Loucy (cell line): ENCODE measurements at regions not wholly inside any gene's neighbourhood (a gene's known extent, or its start where the extent isn't known, plus 50 kb on each side); places are given as distances from the start of the nearest gene placed in this dataset.

Experiments used
- EZH2phosphoT487 ChIP-seq: fragments of 200-600 bp; IDR thresholded peaks from 2 replicates; pipeline ENCODE4 v1.6.1; 2018; ENCODE audit warnings: antibody characterized with exemption, mild to moderate bottlenecking, moderate library complexity, borderline replicate concordance
- TF ChIP-seq, protein P1 (sequence below): fragments of 200-600 bp; sonication (generic); conservative IDR thresholded peaks from 2 replicates; pipeline ENCODE4 v1.5.1; 2014; ENCODE audit warnings: mild to moderate bottlenecking, antibody characterized with exemption, low read length

DNA sequence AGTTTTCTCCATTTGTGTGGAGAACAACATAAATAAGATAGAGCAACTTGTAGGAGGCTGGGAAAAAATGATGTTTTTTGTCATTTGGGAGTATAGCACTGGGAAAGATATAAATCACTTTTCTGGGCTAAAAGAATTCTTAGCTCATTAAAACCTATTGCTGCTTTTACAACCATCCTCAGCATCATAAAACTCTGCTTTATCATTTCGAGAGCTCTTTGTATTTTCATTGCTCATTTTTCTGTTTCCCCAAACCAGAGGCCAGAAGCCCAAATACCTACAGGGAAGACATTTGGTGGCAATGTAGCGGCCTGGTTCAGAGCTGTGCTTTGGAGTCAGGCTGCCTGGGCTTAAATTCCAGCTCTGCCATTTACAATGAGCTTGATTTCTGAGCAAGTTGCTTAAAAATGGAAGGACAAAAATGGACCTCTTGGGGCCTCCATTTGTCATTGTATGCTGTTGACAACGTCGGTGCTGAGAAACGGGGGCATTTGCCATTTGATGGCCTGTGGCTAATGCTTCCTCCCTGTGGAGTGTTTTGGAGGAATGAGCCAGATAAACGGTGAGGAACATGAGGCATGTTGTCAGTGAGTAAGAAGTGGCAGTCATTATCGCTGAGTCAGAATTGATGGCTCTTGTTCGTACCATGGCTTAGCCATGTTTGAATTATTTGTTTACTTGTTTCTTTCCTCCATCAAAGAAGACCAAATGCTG lies 260.0 kb downstream of the EBLN2 start:
- TF ChIP-seq, protein P1, sequence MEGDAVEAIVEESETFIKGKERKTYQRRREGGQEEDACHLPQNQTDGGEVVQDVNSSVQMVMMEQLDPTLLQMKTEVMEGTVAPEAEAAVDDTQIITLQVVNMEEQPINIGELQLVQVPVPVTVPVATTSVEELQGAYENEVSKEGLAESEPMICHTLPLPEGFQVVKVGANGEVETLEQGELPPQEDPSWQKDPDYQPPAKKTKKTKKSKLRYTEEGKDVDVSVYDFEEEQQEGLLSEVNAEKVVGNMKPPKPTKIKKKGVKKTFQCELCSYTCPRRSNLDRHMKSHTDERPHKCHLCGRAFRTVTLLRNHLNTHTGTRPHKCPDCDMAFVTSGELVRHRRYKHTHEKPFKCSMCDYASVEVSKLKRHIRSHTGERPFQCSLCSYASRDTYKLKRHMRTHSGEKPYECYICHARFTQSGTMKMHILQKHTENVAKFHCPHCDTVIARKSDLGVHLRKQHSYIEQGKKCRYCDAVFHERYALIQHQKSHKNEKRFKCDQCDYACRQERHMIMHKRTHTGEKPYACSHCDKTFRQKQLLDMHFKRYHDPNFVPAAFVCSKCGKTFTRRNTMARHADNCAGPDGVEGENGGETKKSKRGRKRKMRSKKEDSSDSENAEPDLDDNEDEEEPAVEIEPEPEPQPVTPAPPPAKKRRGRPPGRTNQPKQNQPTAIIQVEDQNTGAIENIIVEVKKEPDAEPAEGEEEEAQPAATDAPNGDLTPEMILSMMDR = no peak
- TF ChIP-seq EZH2phosphoT487 = no peak
